HCT116 (cell line): ENCODE measurements at regions not wholly inside any gene's neighbourhood (a gene's known extent, or its start where the extent isn't known, plus 50 kb on each side); places are given as distances from the start of the nearest gene placed in this dataset.

Experiments used
- ATAC-seq: fragments of 200-7000 bp; cut with Tn5 transposase; 2 replicates; pipeline ENCODE4 v1.9.1; 2020; ENCODE audit warnings: mild to moderate bottlenecking, moderate library complexity
- BruUV-seq: library from RNA; stranded (reverse); fragments of 400-500 nt; replicated peaks from 2 replicates; lab custom pipeline; 2021; lab: Mats Ljungman, UMichigan
- CTCF ChIA-PET: fragments of 300-600 bp; sonication (Branson Sonifier 250); formaldehyde crosslinking; loops from one replicate; lab custom pipeline; 2021; ENCODE audit warnings: antibody characterized with exemption; lab: Charles Lee
- POLR2A ChIA-PET: fragments of 300-600, 350-600 bp; sonication (Branson Sonifier 250); formaldehyde crosslinking; loops from one replicate; lab custom pipeline; 2021; ENCODE audit warnings: antibody characterized with exemption; lab: Charles Lee
- RAD21 ChIA-PET, 2 experiments: fragments of 300-600 bp; sonication (Branson Sonifier 250); formaldehyde crosslinking; loops; one replicate each; lab custom pipeline; 2023; ENCODE audit warnings: low total read pairs in 2 of 2; ENCODE audit not compliant: uncharacterized antibody in 2 of 2, unreplicated experiment in 2 of 2, low non-redundant PET in 1 of 2; lab: Charles Lee
- DNase-seq: peaks from one replicate; pipeline ENCODE4 v3.0.0-alpha.2; 2010; ENCODE audit warnings: low read depth, low spot score
- H2AFZ ChIP-seq: fragments of 200-600 bp; shearing (Covaris generic), sonication (generic); 2 replicates; pipeline ENCODE4 v1.6.1; 2017; ENCODE audit warnings: low read depth, mixed run types, mixed read lengths, antibody characterized with exemption, low read length; ENCODE audit not compliant: poor library complexity, severe bottlenecking
- H3K27ac ChIP-seq: 2 replicates; pipeline ENCODE4 v1.5.1; 2012; ENCODE audit warnings: low read depth, low read length
- H3K27me3 ChIP-seq: fragments of 200-600 bp; sonication (generic); 2 replicates; pipeline ENCODE4 v1.6.1; 2016; ENCODE audit warnings: mixed run types, low read length, mixed read lengths; ENCODE audit not compliant: insufficient read depth
- H3K36me3 ChIP-seq, 2 experiments: fragments of 200-500 bp in 1 of 2; fragments of 200-600 bp in 1 of 2; sonication (Bioruptor generic) in 1 of 2; sonication (generic) in 1 of 2; 2 replicates each; pipeline versions ENCODE4 v1.5.1 to v1.6.1; 2014 to 2016; ENCODE audit warnings: low read length in 2 of 2, inconsistent platforms in 1 of 2, mixed read lengths in 1 of 2, mixed run types in 1 of 2; ENCODE audit not compliant: insufficient read depth in 2 of 2, control insufficient read depth in 1 of 2
- H3K4me1 ChIP-seq, 2 experiments: fragments of 200-600 bp in 1 of 2; sonication (generic) in 1 of 2; 2 replicates each; pipeline versions ENCODE4 v1.5.1 to v1.6.1; 2012 to 2017; ENCODE audit warnings: low read length in 2 of 2, inconsistent platforms in 1 of 2, mild to moderate bottlenecking in 1 of 2, mixed read lengths in 1 of 2, mixed run types in 1 of 2, moderate library complexity in 1 of 2; ENCODE audit not compliant: insufficient read depth in 2 of 2, control insufficient read depth in 1 of 2
- H3K4me2 ChIP-seq: fragments of 200-600 bp; sonication (generic); 2 replicates; pipeline ENCODE4 v1.6.1; 2017; ENCODE audit warnings: mixed run types, low read length, mixed read lengths
- H3K4me3 ChIP-seq, 2 experiments: fragments of 200-600 bp in 1 of 2; sonication (generic) in 1 of 2; replicated peaks in 1 of 2; 2 replicates each; pipeline ENCODE4 v1.5.1; 2011 to 2016; ENCODE audit warnings: low read length in 2 of 2, control low read depth in 1 of 2, low read depth in 1 of 2, mild to moderate bottlenecking in 1 of 2, mixed read lengths in 1 of 2, mixed run types in 1 of 2
- H3K79me2 ChIP-seq: fragments of 200-600 bp; sonication (generic); 2 replicates; pipeline ENCODE4 v1.6.1; 2017; ENCODE audit warnings: mild to moderate bottlenecking, mixed run types, low read length, moderate library complexity, mixed read lengths; ENCODE audit not compliant: insufficient read depth
- H3K9ac ChIP-seq: fragments of 200-600 bp; sonication (generic); 2 replicates; pipeline ENCODE4 v1.6.1; 2016; ENCODE audit warnings: low read length, mixed read lengths
- H3K9me2 ChIP-seq: fragments of 200-600 bp; sonication (generic), shearing (Covaris generic); 2 replicates; pipeline ENCODE4 v1.6.1; 2017; ENCODE audit warnings: mixed run types, mild to moderate bottlenecking, moderate library complexity; ENCODE audit not compliant: insufficient read depth
- H3K9me3 ChIP-seq, 2 experiments: fragments of 200-500 bp in 1 of 2; fragments of 200-600 bp in 1 of 2; sonication (Bioruptor generic) in 1 of 2; sonication (generic) in 1 of 2; 2 replicates each; pipeline ENCODE4 v1.6.1; 2014 to 2017; ENCODE audit warnings: low read length in 2 of 2, mixed read lengths in 2 of 2, inconsistent platforms in 1 of 2, low read depth in 1 of 2, mild to moderate bottlenecking in 1 of 2, mixed run types in 1 of 2, moderate library complexity in 1 of 2; ENCODE audit not compliant: control insufficient read depth in 1 of 2, insufficient read depth in 1 of 2
- H4K20me1 ChIP-seq: fragments of 200-600 bp; sonication (generic), shearing (Covaris generic); 2 replicates; pipeline ENCODE4 v1.6.1; 2017; ENCODE audit warnings: mixed run types, mild to moderate bottlenecking, moderate library complexity; ENCODE audit not compliant: insufficient read depth
- CBX3 ChIP-seq: IDR thresholded peaks from 2 replicates; pipeline ENCODE4 v1.6.1; 2012; ENCODE audit warnings: low read depth
- CEBPB ChIP-seq: IDR thresholded peaks from 2 replicates; pipeline ENCODE4 v1.6.1; 2012; ENCODE audit warnings: low read depth
- EGR1 ChIP-seq: IDR thresholded peaks from 2 replicates; pipeline ENCODE4 v1.6.1; 2012; ENCODE audit warnings: low read depth
- JUND ChIP-seq: IDR thresholded peaks from 2 replicates; pipeline ENCODE4 v1.6.1; 2012
- POLR2A ChIP-seq: IDR thresholded peaks from 2 replicates; pipeline ENCODE4 v1.7.0; 2011; ENCODE audit warnings: borderline replicate concordance; ENCODE audit not compliant: insufficient read depth, insufficient read length; ENCODE audit errors: extremely low read depth
- POLR2AphosphoS5 ChIP-seq: IDR thresholded peaks from 2 replicates; pipeline ENCODE4 v1.6.1; 2011; ENCODE audit warnings: mild to moderate bottlenecking, low read depth, low read length, moderate library complexity
- RAD21 ChIP-seq: IDR thresholded peaks from 2 replicates; pipeline ENCODE4 v1.6.1; 2012; ENCODE audit warnings: low read depth, mild to moderate bottlenecking
- REST ChIP-seq: IDR thresholded peaks from 2 replicates; pipeline ENCODE4 v1.6.1; 2012; ENCODE audit warnings: low read depth
- SRF ChIP-seq: IDR thresholded peaks from 2 replicates; pipeline ENCODE4 v1.6.1; 2012; ENCODE audit warnings: low read depth
- YY1 ChIP-seq: IDR thresholded peaks from 2 replicates; pipeline ENCODE4 v1.6.1; 2011; ENCODE audit warnings: low read length, low read depth, moderate library complexity, mild to moderate bottlenecking; ENCODE audit not compliant: insufficient replicate concordance; ENCODE audit errors: extremely low read depth
- ZBTB33 ChIP-seq: IDR thresholded peaks from 2 replicates; pipeline ENCODE4 v1.6.1; 2011; ENCODE audit warnings: mild to moderate bottlenecking, low read length, moderate library complexity; ENCODE audit not compliant: insufficient replicate concordance; ENCODE audit errors: extremely low read depth
- ZNF274 ChIP-seq: fragments of 200-500 bp; sonication (Bioruptor generic); IDR thresholded peaks from 2 replicates; pipeline ENCODE4 v1.6.1; 2014; ENCODE audit warnings: mild to moderate bottlenecking, low read depth, low read length, inconsistent platforms
- intact Hi-C: fragments of 100-400 bp; cut with micrococcal nuclease; formaldehyde crosslinking; loops from 2 replicates; pipeline ENCODE4 v1.10.0; 2022
- TF ChIP-seq, protein P1 (sequence below), 3 experiments: fragments of 200-600 bp in 1 of 3; sonication (generic) in 1 of 3; IDR thresholded peaks in 2 of 3; conservative IDR thresholded peaks in 1 of 3; 2 replicates each; pipeline ENCODE4 v1.5.1; 2012 to 2017; ENCODE audit warnings: low read depth in 2 of 3, low read length in 2 of 3, antibody characterized with exemption in 1 of 3, borderline replicate concordance in 1 of 3, control low read depth in 1 of 3, mild to moderate bottlenecking in 1 of 3, mixed read lengths in 1 of 3, mixed run types in 1 of 3, moderate library complexity in 1 of 3; ENCODE audit not compliant: insufficient read depth in 1 of 3
- TF ChIP-seq, protein P2 (sequence below): IDR thresholded peaks from 2 replicates; pipeline ENCODE4 v1.6.1; 2012

GRCh38 chr14:66152302-66152701 lies 333.9 kb upstream of the CCDC196 start:
- BruUV-seq = no TSS peak
- intact Hi-C loops = no loop called here
- ChIA-PET CTCF (no interaction called here), RAD21 (no interaction called here), POLR2A (no interaction called here)
- no peaks in the 10 kb centered on the region for H3K79me2 ChIP-seq
- H3K9me3 ChIP-seq = no peaks in the 10 kb centered on the region
- no peak overlapping the region for H3K27ac ChIP-seq
- no peak overlapping the region for H2AFZ ChIP-seq
- TF ChIP-seq, protein P1, sequence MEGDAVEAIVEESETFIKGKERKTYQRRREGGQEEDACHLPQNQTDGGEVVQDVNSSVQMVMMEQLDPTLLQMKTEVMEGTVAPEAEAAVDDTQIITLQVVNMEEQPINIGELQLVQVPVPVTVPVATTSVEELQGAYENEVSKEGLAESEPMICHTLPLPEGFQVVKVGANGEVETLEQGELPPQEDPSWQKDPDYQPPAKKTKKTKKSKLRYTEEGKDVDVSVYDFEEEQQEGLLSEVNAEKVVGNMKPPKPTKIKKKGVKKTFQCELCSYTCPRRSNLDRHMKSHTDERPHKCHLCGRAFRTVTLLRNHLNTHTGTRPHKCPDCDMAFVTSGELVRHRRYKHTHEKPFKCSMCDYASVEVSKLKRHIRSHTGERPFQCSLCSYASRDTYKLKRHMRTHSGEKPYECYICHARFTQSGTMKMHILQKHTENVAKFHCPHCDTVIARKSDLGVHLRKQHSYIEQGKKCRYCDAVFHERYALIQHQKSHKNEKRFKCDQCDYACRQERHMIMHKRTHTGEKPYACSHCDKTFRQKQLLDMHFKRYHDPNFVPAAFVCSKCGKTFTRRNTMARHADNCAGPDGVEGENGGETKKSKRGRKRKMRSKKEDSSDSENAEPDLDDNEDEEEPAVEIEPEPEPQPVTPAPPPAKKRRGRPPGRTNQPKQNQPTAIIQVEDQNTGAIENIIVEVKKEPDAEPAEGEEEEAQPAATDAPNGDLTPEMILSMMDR (IDR thresholded peaks at IDR 0.05 in 2 of 3, conservative IDR thresholded peaks at IDR 0.05 in 1 of 3; ENCODE audit: borderline replicate concordance in 1 of 3, insufficient read depth in 1 of 3, low read depth in 2 of 3, low read length in 2 of 3) = no peak
- H3K9me2 ChIP-seq = no peaks in the 10 kb centered on the region
- no peak overlapping the region for H3K4me3 ChIP-seq
- no peaks in the 10 kb centered on the region for H3K4me1 ChIP-seq
- H3K36me3 ChIP-seq = no peaks in the 10 kb centered on the region
- no peak overlapping the region for H3K9ac ChIP-seq
- 0 out of 2 replicates have a peak, but pooled peaks cover 2% of the 10 kb centered on the region for H3K27me3 ChIP-seq
- no peak overlapping the region for H3K4me2 ChIP-seq
- H4K20me1 ChIP-seq = no peaks in the 10 kb centered on the region
- no peak for ATAC-seq
- DNase-seq = no peak

- H3K27me3 ChIP-seq = no peaks in the 10 kb centered on the region
- ATAC-seq = no peak
- no peak for TF ChIP-seq YY1
- TF ChIP-seq REST = no peak
- no peak for TF ChIP-seq CBX3
- TF ChIP-seq POLR2A = no peak
- no peak for TF ChIP-seq SRF
- no peak for TF ChIP-seq ZNF274
- no peak for TF ChIP-seq JUND
- TF ChIP-seq CEBPB = no peak
- TF ChIP-seq, protein P2, sequence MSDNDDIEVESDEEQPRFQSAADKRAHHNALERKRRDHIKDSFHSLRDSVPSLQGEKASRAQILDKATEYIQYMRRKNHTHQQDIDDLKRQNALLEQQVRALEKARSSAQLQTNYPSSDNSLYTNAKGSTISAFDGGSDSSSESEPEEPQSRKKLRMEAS = no peak
- TF ChIP-seq RAD21 = no peak
- no peak for TF ChIP-seq EGR1
- no peak for TF ChIP-seq POLR2AphosphoS5
- no peak for TF ChIP-seq ZBTB33
These were observed 333.4 kb upstream of the CCDC196 start for GRCh38 chr14:66152747-66153146.

More at GRCh38 chr14:66152747-66153146, 333.4 kb upstream of the CCDC196 start:
- Histone ChIP-seq H3K9ac (no peak overlapping the region), H3K4me3 (no peak overlapping the region), H3K27ac (no peak overlapping the region), H2AFZ (no peak overlapping the region), H3K9me2 (no peaks in the 10 kb centered on the region), H4K20me1 (no peaks in the 10 kb centered on the region), H3K4me2 (no peak overlapping the region), H3K36me3 (no peaks in the 10 kb centered on the region), H3K9me3 (no peaks in the 10 kb centered on the region), H3K79me2 (no peaks in the 10 kb centered on the region), H3K4me1 (no peaks in the 10 kb centered on the region)
- RAD21 ChIA-PET = no interaction called here
- CTCF ChIA-PET = no interaction called here
- POLR2A ChIA-PET = no interaction called here
- BruUV-seq = no TSS peak
- DNase-seq = no peak
- intact Hi-C loops = no loop called here
